ENCODE measurements at regions not wholly inside any gene's neighbourhood (a gene's known extent, or its start where the extent isn't known, plus 50 kb on each side); places are given as distances from the start of the nearest gene placed in this dataset.

GRCh38 chr4:123043793-123044425 lies 121.5 kb upstream of the NUDT6 start:
- DNase-seq (ENCODE audit: low spot score), result no peak
- H3K4me1 ChIP-seq (ENCODE audit: insufficient read depth, low read length, poor library complexity, severe bottlenecking), result no peaks in the 10 kb centered on the region
- H3K9me3 ChIP-seq (ENCODE audit: low read length), result peaks cover 25% of the 10 kb centered on the region; the same call in 1 of the 2 replicates
- intact Hi-C loops (cut with micrococcal nuclease; ENCODE audit: unreplicated experiment), result no loop called here
- peaks cover 5% of the 10 kb centered on the region; the same call in 1 of the 2 replicates for H3K9me2 ChIP-seq (ENCODE audit: insufficient read depth, low read length)
- no peak overlapping the region for H3K27ac ChIP-seq (ENCODE audit: low read depth, low read length, poor library complexity, severe bottlenecking)
- CTCF ChIA-PET (ENCODE audit: unreplicated experiment), result no interaction called here
- TF ChIP-seq CTCF (conservative IDR thresholded peaks at IDR 0.05; ENCODE audit: low read length) (no peak), EZH2phosphoT487 (IDR thresholded peaks at IDR 0.05; ENCODE audit: borderline replicate concordance, low read depth, low read length) (no peak)
- H3K36me3 ChIP-seq (ENCODE audit: insufficient read depth, low read length), result peaks cover 7% of the 10 kb centered on the region; the same call in 1 of the 2 replicates
- H4K20me1 ChIP-seq (ENCODE audit: insufficient read depth, low read length), result no peaks in the 10 kb centered on the region
- BruUV-seq (replicated peaks), result TSS peak; percentile 5
- H3K4me2 ChIP-seq (ENCODE audit: low read length), result no peak overlapping the region
- POLR2A ChIA-PET, result interaction anchor here (0.8 to 1.5 kb wide), 3 partner anchors 8 to 203 kb away, joined by 3 to 8 read pairs (median 6); no protein-coding TSS in a partner anchor
- no peaks in the 10 kb centered on the region for H3K79me2 ChIP-seq (ENCODE audit: insufficient read depth, low read depth, low read length)
- H3K4me3 ChIP-seq (ENCODE audit: low read depth, low read length, poor library complexity, severe bottlenecking), result no peak overlapping the region
- no peak overlapping the region for H2AFZ ChIP-seq (ENCODE audit: low read length)

GRCh38 chr4:123046096-123046495 lies 123.7 kb upstream of the NUDT6 start:
- intact Hi-C loops (cut with micrococcal nuclease; ENCODE audit: unreplicated experiment), result no loop called here
- Histone ChIP-seq H3K4me2 (ENCODE audit: low read length) (no peak overlapping the region), H3K27ac (ENCODE audit: low read depth, low read length, poor library complexity, severe bottlenecking) (no peak overlapping the region), H3K9me2 (ENCODE audit: insufficient read depth, low read length) (peaks cover 5% of the 10 kb centered on the region; the same call in 1 of the 2 replicates), H4K20me1 (ENCODE audit: insufficient read depth, low read length) (no peaks in the 10 kb centered on the region), H3K4me3 (ENCODE audit: low read depth, low read length, poor library complexity, severe bottlenecking) (no peak overlapping the region), H3K4me1 (ENCODE audit: insufficient read depth, low read length, poor library complexity, severe bottlenecking) (no peaks in the 10 kb centered on the region), H3K79me2 (ENCODE audit: insufficient read depth, low read depth, low read length) (no peaks in the 10 kb centered on the region), H2AFZ (ENCODE audit: low read length) (no peak overlapping the region), H3K9me3 (ENCODE audit: low read length) (peaks cover 31% of the 10 kb centered on the region), H3K36me3 (ENCODE audit: insufficient read depth, low read length) (peaks cover 7% of the 10 kb centered on the region; the same call in 1 of the 2 replicates)
- no peak for DNase-seq (ENCODE audit: low spot score)
- POLR2A ChIA-PET, result interaction anchor here (0.5 to 0.6 kb wide), 3 partner anchors 20 to 448 kb away, joined by 3 to 7 read pairs (median 6); no protein-coding TSS in a partner anchor
- CTCF ChIA-PET (ENCODE audit: unreplicated experiment), result no interaction called here
- TF ChIP-seq EZH2phosphoT487 (IDR thresholded peaks at IDR 0.05; ENCODE audit: borderline replicate concordance, low read depth, low read length) (no peak), CTCF (conservative IDR thresholded peaks at IDR 0.05; ENCODE audit: low read length) (no peak)
- BruUV-seq (replicated peaks), result no TSS peak

- H4K20me1 ChIP-seq (ENCODE audit: insufficient read depth, low read length), result no peaks in the 10 kb centered on the region
- CTCF ChIA-PET (ENCODE audit: unreplicated experiment), result no interaction called here
- H3K9me2 ChIP-seq (ENCODE audit: insufficient read depth, low read length), result peaks cover 5% of the 10 kb centered on the region; the same call in 1 of the 2 replicates
- H2AFZ ChIP-seq (ENCODE audit: low read length), result no peak overlapping the region
- no peaks in the 10 kb centered on the region for H3K79me2 ChIP-seq (ENCODE audit: insufficient read depth, low read depth, low read length)
- BruUV-seq (replicated peaks), result no TSS peak
- no peaks in the 10 kb centered on the region for H3K4me1 ChIP-seq (ENCODE audit: insufficient read depth, low read length, poor library complexity, severe bottlenecking)
- no peak for TF ChIP-seq EZH2phosphoT487 (IDR thresholded peaks at IDR 0.05; ENCODE audit: borderline replicate concordance, low read depth, low read length)
- TF ChIP-seq CTCF (conservative IDR thresholded peaks at IDR 0.05; ENCODE audit: low read length), result no peak
- H3K36me3 ChIP-seq (ENCODE audit: insufficient read depth, low read length), result no peaks in the 10 kb centered on the region
- H3K9me3 ChIP-seq (ENCODE audit: low read length), result peaks cover 31% of the 10 kb centered on the region
- POLR2A ChIA-PET, result interaction anchor here (0.5 to 0.7 kb wide), 3 partner anchors 236 to 514 kb away, joined by 3 read pairs; no protein-coding TSS in a partner anchor
- no peak for DNase-seq (ENCODE audit: low spot score)
- H3K27ac ChIP-seq (ENCODE audit: low read depth, low read length, poor library complexity, severe bottlenecking), result no peak overlapping the region
- H3K4me2 ChIP-seq (ENCODE audit: low read length), result no peak overlapping the region
- no peak overlapping the region for H3K4me3 ChIP-seq (ENCODE audit: low read depth, low read length, poor library complexity, severe bottlenecking)
- intact Hi-C loops (cut with micrococcal nuclease; ENCODE audit: unreplicated experiment), result no loop called here
Measured at GRCh38 chr4:123050018-123050417, 127.6 kb upstream of the NUDT6 start.

All from OCI-LY7 (cell line).